ENCODE measurements at regions not wholly inside any gene's neighbourhood (a gene's known extent, or its start where the extent isn't known, plus 50 kb on each side); places are given as distances from the start of the nearest gene placed in this dataset.

DNA sequence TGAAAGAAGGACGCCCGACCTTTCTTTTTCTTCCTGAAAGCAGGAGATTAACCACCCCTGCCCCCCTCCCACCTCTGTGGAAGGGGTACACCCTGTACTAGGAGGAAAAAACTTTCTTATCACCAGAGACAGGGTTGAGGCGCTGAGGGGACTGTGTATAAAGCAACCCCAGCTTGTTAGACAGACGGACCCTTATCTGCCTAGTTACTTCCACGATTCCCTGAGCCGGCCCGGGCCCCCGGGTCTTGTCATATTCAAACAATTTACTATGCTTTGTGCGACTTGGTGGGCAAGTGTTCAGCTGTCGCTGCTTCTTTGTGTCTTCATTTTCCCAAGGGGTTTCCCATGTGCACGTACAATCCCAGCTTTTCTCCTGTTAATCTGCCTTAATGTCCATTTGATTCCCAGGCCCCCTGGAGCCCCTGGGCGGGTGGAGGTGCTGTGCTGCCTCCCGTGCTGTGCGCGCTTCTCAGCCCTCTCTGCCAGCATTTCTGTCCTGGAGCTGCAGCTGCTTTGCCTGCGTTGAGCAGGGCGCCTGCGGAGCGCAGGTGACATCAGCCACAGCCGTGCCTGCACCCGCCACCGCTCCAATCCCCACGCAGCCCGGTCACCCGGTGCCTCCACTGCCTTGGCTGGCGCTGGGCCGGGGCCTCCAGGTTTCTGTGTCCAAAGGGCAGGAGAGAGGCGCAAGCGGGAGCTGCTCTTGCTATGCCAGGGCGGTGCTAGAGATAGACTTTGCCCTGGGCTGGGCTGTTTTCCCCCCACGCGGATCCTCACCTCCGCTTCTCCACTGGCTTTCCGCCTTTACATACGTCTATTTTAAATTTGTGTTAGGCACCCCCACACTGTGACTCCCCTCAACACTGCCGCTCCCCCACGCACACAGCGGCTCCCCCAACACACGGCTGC is 96.2 kb downstream of the TTLL2 start (continued):
- TF ChIP-seq NCOR1 (IDR thresholded peaks at IDR 0.05; ENCODE audit: borderline replicate concordance, low read length) (peak; percentile 51; the same call in 1 of the 2 replicates), ZNF10 (CRISPR knock-in tag; IDR thresholded peaks at IDR 0.05; ENCODE audit: borderline replicate concordance, low read depth) (no peak), ZNF468 (CRISPR knock-in tag; IDR thresholded peaks at IDR 0.05) (no peak), ARHGAP35 (CRISPR knock-in tag; IDR thresholded peaks at IDR 0.05; ENCODE audit: borderline replicate concordance) (peak; percentile 72; the same call in 1 of the 2 replicates), ESRRA (CRISPR knock-in tag; IDR thresholded peaks at IDR 0.05; ENCODE audit: low read depth) (peak; percentile 84; the same call in 1 of the 2 replicates), ZNF337 (CRISPR knock-in tag; IDR thresholded peaks at IDR 0.05; ENCODE audit: borderline replicate concordance, low read depth) (peak; percentile 46; the same call in 1 of the 2 replicates), HDAC1 (CRISPR knock-in tag; IDR thresholded peaks at IDR 0.05) (peak; percentile 93), SMAD9 (CRISPR knock-in tag; IDR thresholded peaks at IDR 0.05) (no peak), NPAS2 (CRISPR knock-in tag; IDR thresholded peaks at IDR 0.05; ENCODE audit: borderline replicate concordance) (no peak), ZNF224 (CRISPR knock-in tag; IDR thresholded peaks at IDR 0.05) (0 out of 2 replicates have a peak, but pooled peaks have one; percentile 82), ZNF160 (CRISPR knock-in tag; IDR thresholded peaks at IDR 0.05) (peak; percentile 67; the same call in 1 of the 2 replicates), HOXA7 (CRISPR knock-in tag; IDR thresholded peaks at IDR 0.05) (no peak), SUZ12 (IDR thresholded peaks at IDR 0.05; ENCODE audit: low read depth, low read length) (no peak)
- TF ChIP-seq, protein P1, sequence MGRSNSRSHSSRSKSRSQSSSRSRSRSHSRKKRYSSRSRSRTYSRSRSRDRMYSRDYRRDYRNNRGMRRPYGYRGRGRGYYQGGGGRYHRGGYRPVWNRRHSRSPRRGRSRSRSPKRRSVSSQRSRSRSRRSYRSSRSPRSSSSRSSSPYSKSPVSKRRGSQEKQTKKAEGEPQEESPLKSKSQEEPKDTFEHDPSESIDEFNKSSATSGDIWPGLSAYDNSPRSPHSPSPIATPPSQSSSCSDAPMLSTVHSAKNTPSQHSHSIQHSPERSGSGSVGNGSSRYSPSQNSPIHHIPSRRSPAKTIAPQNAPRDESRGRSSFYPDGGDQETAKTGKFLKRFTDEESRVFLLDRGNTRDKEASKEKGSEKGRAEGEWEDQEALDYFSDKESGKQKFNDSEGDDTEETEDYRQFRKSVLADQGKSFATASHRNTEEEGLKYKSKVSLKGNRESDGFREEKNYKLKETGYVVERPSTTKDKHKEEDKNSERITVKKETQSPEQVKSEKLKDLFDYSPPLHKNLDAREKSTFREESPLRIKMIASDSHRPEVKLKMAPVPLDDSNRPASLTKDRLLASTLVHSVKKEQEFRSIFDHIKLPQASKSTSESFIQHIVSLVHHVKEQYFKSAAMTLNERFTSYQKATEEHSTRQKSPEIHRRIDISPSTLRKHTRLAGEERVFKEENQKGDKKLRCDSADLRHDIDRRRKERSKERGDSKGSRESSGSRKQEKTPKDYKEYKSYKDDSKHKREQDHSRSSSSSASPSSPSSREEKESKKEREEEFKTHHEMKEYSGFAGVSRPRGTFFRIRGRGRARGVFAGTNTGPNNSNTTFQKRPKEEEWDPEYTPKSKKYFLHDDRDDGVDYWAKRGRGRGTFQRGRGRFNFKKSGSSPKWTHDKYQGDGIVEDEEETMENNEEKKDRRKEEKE (IDR thresholded peaks at IDR 0.05) = no peak
- TF ChIP-seq, protein P2, sequence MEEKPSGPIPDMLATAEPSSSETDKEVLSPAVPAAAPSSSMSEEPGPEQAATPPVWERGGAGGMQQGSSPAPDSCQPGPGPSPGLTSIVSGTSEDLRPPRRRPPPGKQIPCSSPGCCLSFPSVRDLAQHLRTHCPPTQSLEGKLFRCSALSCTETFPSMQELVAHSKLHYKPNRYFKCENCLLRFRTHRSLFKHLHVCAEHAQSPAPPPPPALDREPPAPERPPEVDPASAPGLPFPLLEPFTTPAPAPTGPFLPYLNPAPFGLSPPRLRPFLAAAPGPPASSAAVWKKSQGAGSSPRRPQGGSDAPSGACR (CRISPR knock-in tag; IDR thresholded peaks at IDR 0.05) = no peak
- TF ChIP-seq, protein P3, sequence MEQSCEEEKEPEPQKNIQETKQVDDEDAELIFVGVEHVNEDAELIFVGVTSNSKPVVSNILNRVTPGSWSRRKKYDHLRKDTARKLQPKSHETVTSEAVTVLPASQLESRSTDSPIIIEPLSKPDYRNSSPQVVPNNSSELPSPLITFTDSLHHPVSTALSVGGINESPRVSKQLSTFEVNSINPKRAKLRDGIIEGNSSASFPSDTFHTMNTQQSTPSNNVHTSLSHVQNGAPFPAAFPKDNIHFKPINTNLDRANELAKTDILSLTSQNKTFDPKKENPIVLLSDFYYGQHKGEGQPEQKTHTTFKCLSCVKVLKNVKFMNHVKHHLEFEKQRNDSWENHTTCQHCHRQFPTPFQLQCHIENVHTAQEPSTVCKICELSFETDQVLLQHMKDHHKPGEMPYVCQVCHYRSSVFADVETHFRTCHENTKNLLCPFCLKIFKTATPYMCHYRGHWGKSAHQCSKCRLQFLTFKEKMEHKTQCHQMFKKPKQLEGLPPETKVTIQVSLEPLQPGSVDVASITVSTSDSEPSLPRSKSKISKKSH (CRISPR knock-in tag; IDR thresholded peaks at IDR 0.05; ENCODE audit: borderline replicate concordance) = peak; percentile 55; the same call in 1 of the 2 replicates
- TF ChIP-seq, protein P4, sequence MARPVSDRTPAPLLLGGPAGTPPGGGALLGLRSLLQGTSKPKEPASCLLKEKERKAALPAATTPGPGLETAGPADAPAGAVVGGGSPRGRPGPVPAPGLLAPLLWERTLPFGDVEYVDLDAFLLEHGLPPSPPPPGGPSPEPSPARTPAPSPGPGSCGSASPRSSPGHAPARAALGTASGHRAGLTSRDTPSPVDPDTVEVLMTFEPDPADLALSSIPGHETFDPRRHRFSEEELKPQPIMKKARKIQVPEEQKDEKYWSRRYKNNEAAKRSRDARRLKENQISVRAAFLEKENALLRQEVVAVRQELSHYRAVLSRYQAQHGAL (CRISPR knock-in tag; IDR thresholded peaks at IDR 0.05; ENCODE audit: not compliant biosample characterization) = no peak
